ENCODE measurements at regions not wholly inside any gene's neighbourhood (a gene's known extent, or its start where the extent isn't known, plus 50 kb on each side); places are given as distances from the start of the nearest gene placed in this dataset.

- no peak for DNase-seq (ENCODE audit: low read depth in 3 of 3, low spot score in 2 of 3)
These were observed 365.7 kb downstream of the SEC14L1 start for GRCh38 chr17:77506371-77506991.

- DNase-seq (ENCODE audit: low read depth in 3 of 3, low spot score in 2 of 3) = no peak
These were observed 366.5 kb downstream of the SEC14L1 start for GRCh38 chr17:77507111-77507885.

GRCh38 chr17:77508047-77508715 is 367.4 kb downstream of the SEC14L1 start:
- no peak for DNase-seq (ENCODE audit: low read depth in 3 of 3, low spot score in 2 of 3)

- DNase-seq (ENCODE audit: low read depth in 3 of 3, low spot score in 2 of 3) = no peak
These were observed 368.3 kb downstream of the SEC14L1 start for GRCh38 chr17:77509089-77509488.

- no peak for DNase-seq (ENCODE audit: low read depth in 3 of 3, low spot score in 2 of 3)
These were observed 368.8 kb downstream of the SEC14L1 start for GRCh38 chr17:77509599-77509998.

- no peak for DNase-seq (ENCODE audit: low read depth in 3 of 3, low spot score in 2 of 3)
These were observed 369.5 kb downstream of the SEC14L1 start for GRCh38 chr17:77510133-77510796.

- DNase-seq (ENCODE audit: low read depth in 3 of 3, low spot score in 2 of 3) = no peak
These were observed 370.8 kb downstream of the SEC14L1 start for GRCh38 chr17:77511514-77512061.

- no peak for DNase-seq (ENCODE audit: low read depth in 3 of 3, low spot score in 2 of 3)
These were observed 371.5 kb downstream of the SEC14L1 start for GRCh38 chr17:77512062-77512946.

GRCh38 chr17:77513045-77513444 is 372.3 kb downstream of the SEC14L1 start:
- DNase-seq (ENCODE audit: low read depth in 3 of 3, low spot score in 2 of 3) = no peak

- no peak for DNase-seq (ENCODE audit: low read depth in 3 of 3, low spot score in 2 of 3)
These were observed 374.5 kb downstream of the SEC14L1 start for GRCh38 chr17:77515227-77515626.

- DNase-seq (ENCODE audit: low read depth in 3 of 3, low spot score in 2 of 3) = no peak
These were observed 376.1 kb downstream of the SEC14L1 start for GRCh38 chr17:77516902-77517301.

GRCh38 chr17:77521076-77521475 is 380.3 kb downstream of the SEC14L1 start:
- no peak for DNase-seq (ENCODE audit: low read depth in 3 of 3, low spot score in 2 of 3)

GRCh38 chr17:77523540-77523939 is 382.8 kb downstream of the SEC14L1 start:
- DNase-seq (ENCODE audit: low read depth in 3 of 3, low spot score in 2 of 3) = no peak

- no peak for DNase-seq (ENCODE audit: low read depth in 3 of 3, low spot score in 2 of 3)
These were observed 385.5 kb downstream of the SEC14L1 start for GRCh38 chr17:77526259-77526711.

- DNase-seq (ENCODE audit: low read depth in 3 of 3, low spot score in 2 of 3) = no peak
These were observed 386.1 kb downstream of the SEC14L1 start for GRCh38 chr17:77526728-77527350.

GRCh38 chr17:77527409-77527808 is 386.6 kb downstream of the SEC14L1 start:
- no peak for DNase-seq (ENCODE audit: low read depth in 3 of 3, low spot score in 2 of 3)

GRCh38 chr17:77527836-77528505 is 387.2 kb downstream of the SEC14L1 start:
- no peak for DNase-seq (ENCODE audit: low read depth in 3 of 3, low spot score in 2 of 3)

GRCh38 chr17:77528516-77529327 is 388.0 kb downstream of the SEC14L1 start:
- peak in 1 of 3 donors; percentile 69 for DNase-seq (ENCODE audit: low read depth in 3 of 3, low spot score in 2 of 3)
